DOHH2 (cell line): ENCODE measurements at regions not wholly inside any gene's neighbourhood (a gene's known extent, or its start where the extent isn't known, plus 50 kb on each side); places are given as distances from the start of the nearest gene placed in this dataset.

Source experiments
- EZH2phosphoT487 ChIP-seq: fragments of 200-600 bp; sonication (generic); IDR thresholded peaks from 2 replicates; pipeline ENCODE4 v1.6.1; 2017; ENCODE audit warnings: borderline replicate concordance, mild to moderate bottlenecking, antibody characterized with exemption, low read length, moderate library complexity, mixed read lengths
- TF ChIP-seq, protein P1 (sequence below): fragments of 200-600 bp; sonication (generic); IDR thresholded peaks from one replicate; pipeline ENCODE4 v1.5.1; 2014; ENCODE audit warnings: antibody characterized with exemption, mild to moderate bottlenecking, low read depth, low read length; ENCODE audit not compliant: poor library complexity, severe bottlenecking

DNA sequence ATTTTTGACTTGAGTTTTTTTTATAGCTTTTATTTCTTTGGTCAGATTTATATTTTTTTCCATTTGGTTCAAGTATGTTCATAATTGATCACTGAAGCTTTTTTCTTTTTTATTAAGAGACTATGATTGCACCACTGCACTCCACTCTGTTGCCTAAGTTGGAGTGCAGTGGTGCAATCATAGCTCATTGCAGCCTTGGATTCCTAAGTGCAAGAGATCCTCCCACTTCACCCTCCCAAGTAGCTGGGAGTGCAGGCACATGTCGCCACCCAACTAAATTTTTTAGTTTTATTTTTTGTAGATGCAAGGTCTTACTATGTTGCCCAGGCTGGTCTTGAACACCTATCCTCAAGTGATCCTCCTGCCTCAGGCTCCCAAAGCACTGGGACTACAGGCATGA is 97.7 kb upstream of the KIF5B start:
- TF ChIP-seq, protein P1, sequence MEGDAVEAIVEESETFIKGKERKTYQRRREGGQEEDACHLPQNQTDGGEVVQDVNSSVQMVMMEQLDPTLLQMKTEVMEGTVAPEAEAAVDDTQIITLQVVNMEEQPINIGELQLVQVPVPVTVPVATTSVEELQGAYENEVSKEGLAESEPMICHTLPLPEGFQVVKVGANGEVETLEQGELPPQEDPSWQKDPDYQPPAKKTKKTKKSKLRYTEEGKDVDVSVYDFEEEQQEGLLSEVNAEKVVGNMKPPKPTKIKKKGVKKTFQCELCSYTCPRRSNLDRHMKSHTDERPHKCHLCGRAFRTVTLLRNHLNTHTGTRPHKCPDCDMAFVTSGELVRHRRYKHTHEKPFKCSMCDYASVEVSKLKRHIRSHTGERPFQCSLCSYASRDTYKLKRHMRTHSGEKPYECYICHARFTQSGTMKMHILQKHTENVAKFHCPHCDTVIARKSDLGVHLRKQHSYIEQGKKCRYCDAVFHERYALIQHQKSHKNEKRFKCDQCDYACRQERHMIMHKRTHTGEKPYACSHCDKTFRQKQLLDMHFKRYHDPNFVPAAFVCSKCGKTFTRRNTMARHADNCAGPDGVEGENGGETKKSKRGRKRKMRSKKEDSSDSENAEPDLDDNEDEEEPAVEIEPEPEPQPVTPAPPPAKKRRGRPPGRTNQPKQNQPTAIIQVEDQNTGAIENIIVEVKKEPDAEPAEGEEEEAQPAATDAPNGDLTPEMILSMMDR, result no peak
- TF ChIP-seq EZH2phosphoT487, result no peak
